Lower leg skin (tissue), 4 donors: ENCODE measurements at regions not wholly inside any gene's neighbourhood (a gene's known extent, or its start where the extent isn't known, plus 50 kb on each side); places are given as distances from the start of the nearest gene placed in this dataset.
A peak's percentile ranks its signal among the peaks of the same experiment; 100 is the strongest.

ENCODE experiments used
- DNase-seq, 2 donors: peaks; one replicate each; pipeline ENCODE4 v3.0.0-alpha.2; 2019; ENCODE audit warnings: low spot score in 2 of 2
- H3K4me3 ChIP-seq: fragments of 200-600 bp; sonication (generic); 2 replicates; pipeline ENCODE4 v1.5.1; 2017; ENCODE audit warnings: mild to moderate bottlenecking, low read depth; ENCODE audit not compliant: poor library complexity, severe bottlenecking
- POLR2A ChIP-seq, 2 donors: fragments of 450-650 bp; IDR thresholded peaks; one replicate each; pipeline ENCODE4 v1.6.1; 2016 to 2017; ENCODE audit warnings: antibody characterized with exemption in 2 of 2, mild to moderate bottlenecking in 1 of 2, moderate library complexity in 1 of 2
- WGBS, 2 donors: methylation state at CpG; one replicate each; pipeline ENCODE4 v1.1.5; 2018; 5-methylcytosine and 5-hydroxymethylcytosine counted together
- intact Hi-C: fragments of 100-400 bp; cut with DNase I; formaldehyde crosslinking; loops from one replicate; pipeline ENCODE4 v1.15.0; 2023; ENCODE audit warnings: low total_unique reads
- TF ChIP-seq, protein P1 (sequence below), 3 donors: fragments of 450-650 bp; IDR thresholded peaks; one replicate each; pipeline ENCODE4 v1.5.1; 2016; ENCODE audit warnings: antibody characterized with exemption in 3 of 3, mild to moderate bottlenecking in 3 of 3, moderate library complexity in 2 of 3

DNA sequence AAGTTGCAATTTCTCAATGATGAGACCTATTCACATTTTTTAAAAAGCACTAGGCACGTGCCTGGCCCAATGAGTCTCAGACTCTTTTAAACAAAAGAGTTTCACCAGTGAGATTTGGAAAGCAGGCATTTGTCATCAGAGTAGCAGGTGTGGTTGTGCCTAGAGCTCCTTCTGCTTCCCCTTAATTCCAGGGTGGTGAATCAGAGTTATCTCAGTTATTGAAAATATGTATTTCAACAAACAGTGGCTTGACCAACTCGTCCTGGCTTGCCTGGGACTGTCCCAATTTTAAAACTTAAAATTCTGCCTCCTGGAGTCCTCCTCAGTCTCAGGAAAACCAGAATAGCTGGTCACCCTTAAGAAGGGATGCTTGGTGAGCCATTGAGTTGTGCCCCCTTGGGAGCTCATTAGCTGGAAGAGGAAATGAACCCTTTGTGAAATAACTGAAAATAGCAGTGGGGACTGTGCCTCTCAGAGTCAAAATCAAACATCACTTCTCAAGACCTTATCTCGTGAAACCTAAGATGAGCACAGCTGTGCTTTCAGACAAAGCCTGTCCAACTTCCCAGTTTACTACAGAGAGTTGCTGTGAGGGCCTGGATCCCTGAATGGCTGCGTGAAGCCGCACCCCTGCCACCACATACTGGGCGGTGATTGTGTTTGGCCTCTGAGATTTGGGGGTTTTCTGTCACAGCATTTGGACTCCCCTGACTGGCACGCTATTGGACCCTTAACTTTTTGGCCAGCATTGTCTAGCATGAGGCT lies 116.3 kb downstream of the ANKRD60 start:
- intact Hi-C loops = no loop called here
- 59 to 62% methylated on average over 7 of the region's 7 CpGs for WGBS, 2 donors
- peak; percentile 63 to 77 for DNase-seq
- no peak overlapping the region for H3K4me3 ChIP-seq
- TF ChIP-seq, protein P1, sequence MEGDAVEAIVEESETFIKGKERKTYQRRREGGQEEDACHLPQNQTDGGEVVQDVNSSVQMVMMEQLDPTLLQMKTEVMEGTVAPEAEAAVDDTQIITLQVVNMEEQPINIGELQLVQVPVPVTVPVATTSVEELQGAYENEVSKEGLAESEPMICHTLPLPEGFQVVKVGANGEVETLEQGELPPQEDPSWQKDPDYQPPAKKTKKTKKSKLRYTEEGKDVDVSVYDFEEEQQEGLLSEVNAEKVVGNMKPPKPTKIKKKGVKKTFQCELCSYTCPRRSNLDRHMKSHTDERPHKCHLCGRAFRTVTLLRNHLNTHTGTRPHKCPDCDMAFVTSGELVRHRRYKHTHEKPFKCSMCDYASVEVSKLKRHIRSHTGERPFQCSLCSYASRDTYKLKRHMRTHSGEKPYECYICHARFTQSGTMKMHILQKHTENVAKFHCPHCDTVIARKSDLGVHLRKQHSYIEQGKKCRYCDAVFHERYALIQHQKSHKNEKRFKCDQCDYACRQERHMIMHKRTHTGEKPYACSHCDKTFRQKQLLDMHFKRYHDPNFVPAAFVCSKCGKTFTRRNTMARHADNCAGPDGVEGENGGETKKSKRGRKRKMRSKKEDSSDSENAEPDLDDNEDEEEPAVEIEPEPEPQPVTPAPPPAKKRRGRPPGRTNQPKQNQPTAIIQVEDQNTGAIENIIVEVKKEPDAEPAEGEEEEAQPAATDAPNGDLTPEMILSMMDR (IDR thresholded peaks at IDR 0.05) = no peak
- no peak for TF ChIP-seq POLR2A (IDR thresholded peaks at IDR 0.05)

DNA sequence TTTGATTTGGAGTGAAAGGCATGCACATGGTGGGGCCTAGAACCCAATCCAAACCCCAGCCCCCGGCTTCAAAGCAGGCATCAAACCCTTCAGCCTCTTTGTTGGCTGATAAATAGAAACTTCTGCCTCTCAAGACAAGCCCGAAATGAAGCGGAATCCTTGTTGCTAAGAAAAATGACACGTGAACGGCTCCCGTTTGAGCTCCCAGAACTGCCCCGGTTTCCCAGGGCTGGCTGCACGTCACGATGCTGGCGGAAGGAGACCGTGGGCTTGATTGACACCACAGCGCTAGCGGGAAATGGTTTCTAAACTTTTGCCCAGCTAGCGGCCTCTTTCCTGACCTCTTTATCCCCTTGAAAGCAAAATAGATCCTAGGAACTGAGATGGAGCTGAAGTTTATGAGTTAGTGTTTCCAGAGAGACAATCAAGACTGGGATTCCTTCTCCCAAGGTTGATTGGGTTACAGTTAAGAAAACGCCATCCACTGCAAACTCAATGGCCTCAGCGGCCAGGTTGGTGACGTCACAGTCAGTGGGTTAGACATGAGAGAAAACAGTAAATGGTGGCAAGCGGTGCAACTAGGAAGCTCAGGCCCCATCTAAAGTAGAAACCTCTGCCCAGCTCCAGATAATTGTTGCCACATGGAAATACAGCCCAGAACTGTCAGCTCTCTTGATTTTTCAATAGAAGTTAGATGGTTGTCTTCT lies 117.0 kb downstream of the ANKRD60 start:
- TF ChIP-seq POLR2A (IDR thresholded peaks at IDR 0.05) = no peak
- TF ChIP-seq, protein P1 (IDR thresholded peaks at IDR 0.05) = no peak
- H3K4me3 ChIP-seq = no peak overlapping the region
- peak; percentile 13 to 82 for DNase-seq
- 72 to 76% methylated on average over 18 of the region's 18 CpGs for whole genome bisulfite sequencing, 2 donors
- intact Hi-C loops = no loop called here

- H3K4me3 ChIP-seq = no peak overlapping the region
- TF ChIP-seq, protein P1 (IDR thresholded peaks at IDR 0.05) = no peak
- TF ChIP-seq POLR2A (IDR thresholded peaks at IDR 0.05) = no peak
- intact Hi-C loops = loop anchor here (10.0 kb wide), 1 partner anchor 455 kb away; no protein-coding TSS in a partner anchor
- 89 to 94% methylated on average over 3 of the region's 3 CpGs for WGBS, 2 donors
- peak; percentile 22 to 40 for DNase-seq
Measured at GRCh38 chr20:58109918-58110635, 118.4 kb downstream of the ANKRD60 start.

DNA sequence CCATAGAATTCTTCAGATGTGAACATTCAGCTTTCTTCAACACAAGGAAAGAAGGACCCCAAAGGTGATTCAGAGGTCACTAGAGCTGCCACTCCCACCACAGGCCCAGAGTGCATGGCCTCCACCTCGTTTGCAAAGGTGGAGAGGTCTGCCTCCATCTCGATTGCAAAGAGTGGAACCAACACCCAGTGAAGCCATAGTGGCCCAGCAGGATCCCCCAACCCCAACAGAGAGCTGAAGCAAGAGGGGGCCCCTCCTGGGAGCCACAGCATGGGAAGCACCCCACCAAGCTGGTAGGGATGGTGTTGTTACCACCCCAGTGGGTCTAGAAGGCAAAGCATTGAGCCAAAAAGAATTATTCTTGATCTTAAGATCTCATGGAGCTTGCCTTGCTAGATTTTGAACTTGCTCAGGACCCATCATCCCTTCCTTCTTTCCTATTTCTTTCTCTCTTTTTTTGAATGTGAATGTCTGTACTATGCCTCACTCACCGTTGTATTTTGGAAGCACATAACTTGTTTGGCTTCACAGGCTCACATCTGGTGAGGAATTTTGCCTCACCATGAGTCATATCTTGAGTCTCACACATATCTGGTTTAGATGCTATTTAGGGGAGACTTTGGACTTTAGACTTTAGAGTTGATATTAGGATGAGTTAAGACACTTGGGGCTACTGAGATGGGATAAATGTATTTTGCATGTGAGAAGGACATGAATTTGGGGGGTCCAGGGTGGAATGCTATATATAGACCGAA lies 119.2 kb downstream of the ANKRD60 start:
- WGBS, 2 donors = 73 to 80% methylated on average over 4 of the region's 4 CpGs
- H3K4me3 ChIP-seq = no peak overlapping the region

GRCh38 chr20:58107533-58107932 lies 120.9 kb downstream of the ANKRD60 start:
- TF ChIP-seq, protein P1 (IDR thresholded peaks at IDR 0.05) = no peak
- no peak for TF ChIP-seq POLR2A (IDR thresholded peaks at IDR 0.05)
- peak in 1 of 2 donors; percentile 17 for DNase-seq
- H3K4me3 ChIP-seq = no peak overlapping the region
- 91 to 95% methylated on average over 1 of the region's 1 CpG for WGBS, 2 donors
- intact Hi-C loops = loop anchor here (10.0 kb wide), 1 partner anchor 453 kb away; no protein-coding TSS in a partner anchor

More for the DNA sequence above, 119.2 kb downstream of the ANKRD60 start:
- TF ChIP-seq, protein P1 (IDR thresholded peaks at IDR 0.05) = no peak
- TF ChIP-seq POLR2A (IDR thresholded peaks at IDR 0.05) = no peak
- peak; percentile 14 to 84 for DNase-seq
- intact Hi-C loops = loop anchor here (10.0 kb wide), 1 partner anchor 455 kb away; no protein-coding TSS in a partner anchor
